ENCODE measurements at regions not wholly inside any gene's neighbourhood (a gene's known extent, or its start where the extent isn't known, plus 50 kb on each side); places are given as distances from the start of the nearest gene placed in this dataset.
"Not testable (repeated sequence)": the region's sequence is repeated elsewhere in the genome, so short reads cannot be mapped to it uniquely, and the experiment has no call there.

DNA sequence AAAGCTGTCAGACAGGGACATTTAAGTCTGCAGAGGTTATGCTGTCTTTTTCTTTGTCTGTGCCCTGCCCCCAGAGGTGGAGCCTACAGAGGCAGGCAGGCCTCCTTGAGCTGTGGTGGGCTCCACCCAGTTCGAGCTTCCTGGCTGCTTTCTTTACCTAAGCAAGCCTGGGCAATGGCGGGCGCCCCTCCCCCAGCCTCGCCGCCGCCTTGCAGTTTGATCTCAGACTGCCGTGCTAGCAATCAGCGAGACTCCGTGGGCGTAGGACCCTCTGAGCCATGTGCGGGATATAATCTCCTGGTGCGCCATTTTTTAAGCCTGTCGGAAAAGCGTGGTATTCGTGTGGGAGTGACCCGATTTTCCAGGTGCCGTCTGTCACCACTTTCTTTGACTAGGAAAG, 203.1 kb upstream of the ZNF804B start:
- TF ChIP-seq, protein P1, sequence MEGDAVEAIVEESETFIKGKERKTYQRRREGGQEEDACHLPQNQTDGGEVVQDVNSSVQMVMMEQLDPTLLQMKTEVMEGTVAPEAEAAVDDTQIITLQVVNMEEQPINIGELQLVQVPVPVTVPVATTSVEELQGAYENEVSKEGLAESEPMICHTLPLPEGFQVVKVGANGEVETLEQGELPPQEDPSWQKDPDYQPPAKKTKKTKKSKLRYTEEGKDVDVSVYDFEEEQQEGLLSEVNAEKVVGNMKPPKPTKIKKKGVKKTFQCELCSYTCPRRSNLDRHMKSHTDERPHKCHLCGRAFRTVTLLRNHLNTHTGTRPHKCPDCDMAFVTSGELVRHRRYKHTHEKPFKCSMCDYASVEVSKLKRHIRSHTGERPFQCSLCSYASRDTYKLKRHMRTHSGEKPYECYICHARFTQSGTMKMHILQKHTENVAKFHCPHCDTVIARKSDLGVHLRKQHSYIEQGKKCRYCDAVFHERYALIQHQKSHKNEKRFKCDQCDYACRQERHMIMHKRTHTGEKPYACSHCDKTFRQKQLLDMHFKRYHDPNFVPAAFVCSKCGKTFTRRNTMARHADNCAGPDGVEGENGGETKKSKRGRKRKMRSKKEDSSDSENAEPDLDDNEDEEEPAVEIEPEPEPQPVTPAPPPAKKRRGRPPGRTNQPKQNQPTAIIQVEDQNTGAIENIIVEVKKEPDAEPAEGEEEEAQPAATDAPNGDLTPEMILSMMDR (conservative IDR thresholded peaks at IDR 0.05; ENCODE audit: low read depth, low read length): not testable (repeated sequence)
- not testable (repeated sequence) for TF ChIP-seq EZH2phosphoT487 (IDR thresholded peaks at IDR 0.05; ENCODE audit: borderline replicate concordance, low read length)
